ENCODE measurements at regions not wholly inside any gene's neighbourhood (a gene's known extent, or its start where the extent isn't known, plus 50 kb on each side); places are given as distances from the start of the nearest gene placed in this dataset.

- no peak overlapping the region for H2BK120ac ChIP-seq (ENCODE audit: low read depth, low read length)
- no peak overlapping the region for H2AFZ ChIP-seq (replicated peaks; ENCODE audit: low read length, poor library complexity)
- H3K27me3 ChIP-seq (ENCODE audit: control insufficient read depth, insufficient read depth, low read length): no peaks in the 10 kb centered on the region
- no peak overlapping the region for H2AK5ac ChIP-seq (ENCODE audit: low read depth, low read length)
- no peaks in the 10 kb centered on the region for H4K20me1 ChIP-seq (ENCODE audit: insufficient read depth, low read length)
- H3K9ac ChIP-seq (ENCODE audit: low read depth, low read length): no peak overlapping the region
- H2BK20ac ChIP-seq (ENCODE audit: low read depth, low read length): no peak overlapping the region
- dilution Hi-C loops (cut with HindIII; ENCODE audit: low sequenced_read_pairs, unreplicated experiment) (no loop called here), in situ Hi-C loops (cut with MboI; ENCODE audit: low sequenced_read_pairs) (no loop called here), intact Hi-C loops (cut with micrococcal nuclease) (no loop called here)
- CTCF ChIA-PET: no interaction called here
- no peak overlapping the region for H4K91ac ChIP-seq (ENCODE audit: insufficient read depth, low read depth, low read length)
- DNase-seq (no peak), ATAC-seq (ENCODE audit: low read depth) (no peak)
- no peaks in the 10 kb centered on the region for H3K79me1 ChIP-seq (ENCODE audit: low read depth in 1 of 2, low read length in 2 of 2)
- no peak overlapping the region for H2BK5ac ChIP-seq (ENCODE audit: low read depth, low read length, poor library complexity, severe bottlenecking)
- H2AK9ac ChIP-seq (replicated peaks; ENCODE audit: low read depth, low read length, poor library complexity): no peak overlapping the region
- no peak overlapping the region for H4K5ac ChIP-seq (ENCODE audit: low read depth, low read length)
- H3K4me3 ChIP-seq (ENCODE audit: insufficient read depth, low read depth, low read length): no peak overlapping the region
- H3K56ac ChIP-seq (ENCODE audit: extremely low read depth, insufficient read depth, low read length): no peak overlapping the region
- H3K4me2 ChIP-seq (ENCODE audit: low read depth, low read length): no peak overlapping the region
- no peak overlapping the region for H3K14ac ChIP-seq (replicated peaks; ENCODE audit: low read depth, low read length)
- no TSS peak for BruUV-seq (replicated peaks)
- TF ChIP-seq CEBPB (IDR thresholded peaks at IDR 0.05; ENCODE audit: low read depth, low read length) (no peak), NFE2L2 (IDR thresholded peaks at IDR 0.05; ENCODE audit: low read depth, low read length) (no peak), ELK1 (IDR thresholded peaks at IDR 0.05; ENCODE audit: borderline replicate concordance, low read depth, low read length) (no peak), MXI1 (IDR thresholded peaks at IDR 0.05; ENCODE audit: borderline replicate concordance, low read depth, low read length) (no peak), BHLHE40 (IDR thresholded peaks at IDR 0.05; ENCODE audit: low read depth, low read length) (no peak), RFX5 (IDR thresholded peaks at IDR 0.05; ENCODE audit: low read depth, low read length) (no peak), POLR2A (IDR thresholded peaks at IDR 0.05; ENCODE audit: low read depth, low read length) (no peak), USF2 (IDR thresholded peaks at IDR 0.05; ENCODE audit: low read depth, low read length) (no peak), MAFK (IDR thresholded peaks at IDR 0.05; ENCODE audit: low read depth, low read length) (no peak), MAZ (IDR thresholded peaks at IDR 0.05; ENCODE audit: borderline replicate concordance, low read depth, low read length) (no peak), RCOR1 (IDR thresholded peaks at IDR 0.05; ENCODE audit: insufficient replicate concordance, low read length) (no peak)
- no peak overlapping the region for H2BK15ac ChIP-seq (ENCODE audit: low read depth, low read length)
- no peaks in the 10 kb centered on the region for H3K4me1 ChIP-seq (ENCODE audit: control insufficient read depth, insufficient read depth, low read length)
- no peak overlapping the region for H3K18ac ChIP-seq (ENCODE audit: low read depth, low read length)
- POLR2A ChIA-PET (ENCODE audit: unreplicated experiment): no interaction called here
- H3K9me3 ChIP-seq (ENCODE audit: control insufficient read depth, insufficient read depth, low read length): peaks cover 7% of the 10 kb centered on the region; the same call in 1 of the 2 replicates
- no peak overlapping the region for H3K27ac ChIP-seq (ENCODE audit: insufficient read depth, low read length)
- WGBS, 2 experiments (ENCODE audit: extremely low coverage in 2 of 2, insufficient read length in 1 of 2): 0% methylated on average over 2 of the region's 5 CpGs; no CpG with 5 or more reads in 1 of the 2 experiments
- H3K4ac ChIP-seq (ENCODE audit: low read depth, low read length): no peak overlapping the region
- H3K36me3 ChIP-seq (ENCODE audit: control insufficient read depth, insufficient read depth, low read length): no peaks in the 10 kb centered on the region
- no peak overlapping the region for H3K23ac ChIP-seq (ENCODE audit: low read depth, low read length)
- no peak overlapping the region for H4K8ac ChIP-seq (ENCODE audit: low read depth in 2 of 2, low read length in 2 of 2)
- no peaks in the 10 kb centered on the region for H3K9me1 ChIP-seq (ENCODE audit: insufficient read depth, low read length)
Observed at GRCh38 chr4:12747154-12747553, 737.0 kb downstream of the RAB28 start.
